ENCODE measurements at regions not wholly inside any gene's neighbourhood (a gene's known extent, or its start where the extent isn't known, plus 50 kb on each side); places are given as distances from the start of the nearest gene placed in this dataset.

DNA sequence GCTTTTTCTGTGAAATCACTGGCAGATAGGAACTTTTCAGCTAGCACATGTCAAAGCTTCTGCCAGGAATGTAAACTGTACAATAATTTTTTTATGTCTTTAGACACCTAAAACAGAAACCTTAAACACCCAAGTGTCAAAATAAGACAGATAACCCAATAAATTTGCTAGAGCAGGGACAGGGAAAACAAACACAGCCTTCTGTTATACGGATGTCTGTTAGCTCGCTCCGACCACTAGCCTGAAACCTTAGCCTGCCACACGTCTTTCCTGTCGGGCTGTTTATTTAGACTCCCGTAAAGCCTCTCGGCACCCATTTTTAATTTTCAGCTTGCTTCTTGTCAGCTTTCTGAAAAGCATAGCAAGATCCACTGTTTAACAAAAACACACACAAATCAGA is 355.4 kb upstream of the SLC24A2 start:
- ChIA-PET CTCF (no interaction called here), POLR2A (no interaction called here)
- TF ChIP-seq ZNF16 (tag by site-specific recombination; IDR thresholded peaks at IDR 0.05; ENCODE audit: low read depth) (no peak), ZBTB44 (tag by site-specific recombination; IDR thresholded peaks at IDR 0.05) (no peak), ZFP37 (tag by site-specific recombination; IDR thresholded peaks at IDR 0.05) (no peak), ZNF513 (tag by site-specific recombination; IDR thresholded peaks at IDR 0.05) (no peak), ZBTB48 (tag by site-specific recombination; IDR thresholded peaks at IDR 0.05) (no peak), WT1 (tag by site-specific recombination; IDR thresholded peaks at IDR 0.05) (no peak), ZNF488 (tag by site-specific recombination; IDR thresholded peaks at IDR 0.05) (no peak), ZNF132 (tag by site-specific recombination; IDR thresholded peaks at IDR 0.05; ENCODE audit: borderline replicate concordance) (no peak), ZNF350 (tag by site-specific recombination; IDR thresholded peaks at IDR 0.05) (no peak), ZNF266 (tag by site-specific recombination; IDR thresholded peaks at IDR 0.05; ENCODE audit: low read depth) (no peak), ZNF311 (tag by site-specific recombination; IDR thresholded peaks at IDR 0.05; ENCODE audit: borderline replicate concordance) (no peak), GLIS1 (tag by site-specific recombination; IDR thresholded peaks at IDR 0.05) (peak; percentile 83), ZFP41 (tag by site-specific recombination; IDR thresholded peaks at IDR 0.05; ENCODE audit: borderline replicate concordance) (no peak), ZNF335 (tag by site-specific recombination; conservative IDR thresholded peaks at IDR 0.05) (peak; percentile 67), ZNF140 (tag by site-specific recombination; IDR thresholded peaks at IDR 0.05) (no peak), ZNF544 (tag by site-specific recombination; IDR thresholded peaks at IDR 0.05) (no peak), ZBTB8A (tag by site-specific recombination; IDR thresholded peaks at IDR 0.05) (no peak), ZNF391 (tag by site-specific recombination; IDR thresholded peaks at IDR 0.05; ENCODE audit: borderline replicate concordance, low read depth) (no peak), ZNF114 (tag by site-specific recombination; IDR thresholded peaks at IDR 0.05) (no peak), TRIM28 (IDR thresholded peaks at IDR 0.05; ENCODE audit: borderline replicate concordance, low read length) (peak; percentile 38; the same call in 1 of the 2 replicates), ZNF155 (tag by site-specific recombination; IDR thresholded peaks at IDR 0.05) (no peak), GLI2 (tag by site-specific recombination; IDR thresholded peaks at IDR 0.05; ENCODE audit: borderline replicate concordance, low read depth) (no peak), ZNF354C (tag by site-specific recombination; IDR thresholded peaks at IDR 0.05; ENCODE audit: borderline replicate concordance, low read depth) (no peak), BCL11A (tag by site-specific recombination; IDR thresholded peaks at IDR 0.05; ENCODE audit: low read depth) (no peak)
- TF ChIP-seq, protein P1, sequence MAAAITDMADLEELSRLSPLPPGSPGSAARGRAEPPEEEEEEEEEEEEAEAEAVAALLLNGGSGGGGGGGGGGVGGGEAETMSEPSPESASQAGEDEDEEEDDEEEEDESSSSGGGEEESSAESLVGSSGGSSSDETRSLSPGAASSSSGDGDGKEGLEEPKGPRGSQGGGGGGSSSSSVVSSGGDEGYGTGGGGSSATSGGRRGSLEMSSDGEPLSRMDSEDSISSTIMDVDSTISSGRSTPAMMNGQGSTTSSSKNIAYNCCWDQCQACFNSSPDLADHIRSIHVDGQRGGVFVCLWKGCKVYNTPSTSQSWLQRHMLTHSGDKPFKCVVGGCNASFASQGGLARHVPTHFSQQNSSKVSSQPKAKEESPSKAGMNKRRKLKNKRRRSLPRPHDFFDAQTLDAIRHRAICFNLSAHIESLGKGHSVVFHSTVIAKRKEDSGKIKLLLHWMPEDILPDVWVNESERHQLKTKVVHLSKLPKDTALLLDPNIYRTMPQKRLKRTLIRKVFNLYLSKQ (tag by site-specific recombination; IDR thresholded peaks at IDR 0.05; ENCODE audit: borderline replicate concordance), result no peak
- no peak overlapping the region; the same call in 1 of the 2 replicates for H3K27ac ChIP-seq (ENCODE audit: extremely low read depth, low read depth, low read length)
- H3K4me1 ChIP-seq (ENCODE audit: control insufficient read depth, insufficient read depth, low read length), result no peaks in the 10 kb centered on the region
- no peak overlapping the region for H3K4me3 ChIP-seq (ENCODE audit: low read depth, low read length)
- H3K36me3 ChIP-seq (ENCODE audit: control insufficient read depth in 2 of 2, insufficient read depth in 1 of 2, low read length in 2 of 2), result no peaks in the 10 kb centered on the region
- H3K9me3 ChIP-seq (ENCODE audit: control insufficient read depth, insufficient read depth, low read depth, low read length), result no peaks in the 10 kb centered on the region

Measured in HEK293 (cell line).